A549 (cell line): ENCODE measurements at regions not wholly inside any gene's neighbourhood (a gene's known extent, or its start where the extent isn't known, plus 50 kb on each side); places are given as distances from the start of the nearest gene placed in this dataset.

ENCODE experiments used
- ATAC-seq, 2 experiments: fragments of 200-7000 bp in 1 of 2; fragments of >200 bp in 1 of 2; cut with Nextera tagmentation in 1 of 2; cut with Tn5 transposase in 1 of 2; 3 replicates each; pipeline versions ENCODE4 v1.8.0 to v1.9.1; 2018 to 2020; ENCODE audit warnings: mild to moderate bottlenecking in 1 of 2, moderate library complexity in 1 of 2
- CTCF ChIA-PET: fragments of 300-600 bp; sonication (Branson Sonifier 250); formaldehyde crosslinking; extraction: SDS; loops from one replicate; lab custom pipeline; 2021; ENCODE audit warnings: antibody characterized with exemption, inconsistent platforms; lab: Yijun Ruan, JAX
- POLR2A ChIA-PET: fragments of 350-600 bp; formaldehyde crosslinking; extraction: SDS; loops from one replicate; lab custom pipeline; 2021; ENCODE audit warnings: antibody characterized with exemption, inconsistent platforms; lab: Yijun Ruan, JAX
- DNase-seq, 2 experiments: peaks; one replicate each; pipeline versions ENCODE4 v3.0.0 to v3.0.0-alpha.2; 2011 to 2016; ENCODE audit warnings: low read depth in 1 of 2, low spot score in 1 of 2
- FAIRE-seq: peaks from 2 replicates; lab custom pipeline; 2011; peaks lifted over from hg19 to GRCh38; lab: Jason Lieb, UNC
- H3K27ac ChIP-seq, 2 experiments: fragments of >200 bp; sonication (Bioruptor Twin); formaldehyde crosslinking; 3 replicates each; pipeline ENCODE4 v1.5.1; 2016 to 2017
- H3K4me1 ChIP-seq: fragments of >200 bp; sonication (Bioruptor Twin); formaldehyde crosslinking; 3 replicates; pipeline ENCODE4 v1.6.1; 2016
- H3K4me2 ChIP-seq: fragments of >200 bp; sonication (Bioruptor Twin); formaldehyde crosslinking; 3 replicates; pipeline ENCODE4 v1.6.1; 2016
- H3K4me3 ChIP-seq: fragments of >200 bp; sonication (Bioruptor Twin); formaldehyde crosslinking; 3 replicates; pipeline ENCODE4 v1.5.1; 2016
- H3K9me3 ChIP-seq: fragments of >200 bp; sonication (Bioruptor Twin); formaldehyde crosslinking; 3 replicates; pipeline ENCODE4 v1.6.1; 2016
- ATOH8 ChIP-seq: fragments of 250-450 bp; sonication (Bioruptor Pico); IDR thresholded peaks from 2 replicates; pipeline ENCODE4 v1.5.0; 2020; ENCODE audit warnings: low read depth, mild to moderate bottlenecking, moderate library complexity
- BCL3 ChIP-seq: fragments of >200 bp; sonication (Bioruptor Twin); formaldehyde crosslinking; IDR thresholded peaks from 3 replicates; pipeline ENCODE4 v1.6.1; 2016
- CBX2 ChIP-seq: fragments of 200-600 bp; sonication (generic); IDR thresholded peaks from 2 replicates; pipeline ENCODE4 v1.6.1; 2016; ENCODE audit warnings: low read depth, mild to moderate bottlenecking, borderline replicate concordance
- CHD2 ChIP-seq: fragments of 150-350 bp; IDR thresholded peaks from 2 replicates; pipeline ENCODE4 v1.6.1; 2014; ENCODE audit warnings: low read length; ENCODE audit not compliant: partially characterized antibody
- CHD4 ChIP-seq: fragments of 200-600 bp; sonication (generic); IDR thresholded peaks from 2 replicates; pipeline ENCODE4 v1.6.1; 2016; ENCODE audit warnings: antibody characterized with exemption, mild to moderate bottlenecking, borderline replicate concordance
- EHMT2 ChIP-seq: fragments of 200-600 bp; sonication (generic); IDR thresholded peaks from 2 replicates; pipeline ENCODE4 v1.6.1; 2016; ENCODE audit warnings: antibody characterized with exemption, low read depth, mild to moderate bottlenecking, moderate library complexity
- ELK1 ChIP-seq: fragments of 150-350 bp; IDR thresholded peaks from 2 replicates; pipeline ENCODE4 v1.6.1; 2014; ENCODE audit warnings: low read depth, mild to moderate bottlenecking, low read length
- ESRRA ChIP-seq: fragments of 150-350 bp; IDR thresholded peaks from 2 replicates; pipeline ENCODE4 v1.6.1; 2014; ENCODE audit warnings: mild to moderate bottlenecking, low read length, borderline replicate concordance
- FOSB ChIP-seq: fragments of 250-450 bp; sonication (Bioruptor Pico); IDR thresholded peaks from 2 replicates; pipeline ENCODE4 v1.5.0; 2020; ENCODE audit warnings: mild to moderate bottlenecking, moderate library complexity
- FOSL2 ChIP-seq, 2 experiments: fragments of 450-650 bp in 1 of 2; fragments of >200 bp in 1 of 2; sonication (Bioruptor Twin) in 1 of 2; formaldehyde crosslinking; IDR thresholded peaks; 2 replicates each; pipeline versions ENCODE4 v1.5.0 to v1.6.1; 2016 to 2020; ENCODE audit warnings: mild to moderate bottlenecking in 1 of 2, moderate library complexity in 1 of 2
- GATA3 ChIP-seq: IDR thresholded peaks from 2 replicates; pipeline ENCODE4 v1.6.1; 2012; ENCODE audit warnings: borderline replicate concordance
- HDAC2 ChIP-seq: fragments of 200-600 bp; sonication (generic); IDR thresholded peaks from 2 replicates; pipeline ENCODE4 v1.6.1; 2016
- HES2 ChIP-seq: fragments of >200 bp; sonication (Bioruptor Twin); formaldehyde crosslinking; IDR thresholded peaks from 2 replicates; pipeline ENCODE4 v1.6.1; 2016
- HEYL ChIP-seq: fragments of 250-450 bp; sonication (Bioruptor Pico); IDR thresholded peaks from 2 replicates; pipeline ENCODE4 v1.8.0; 2021; ENCODE audit warnings: mild to moderate bottlenecking, moderate library complexity
- HOXA7 ChIP-seq: fragments of 250-450 bp; sonication (Bioruptor Pico); IDR thresholded peaks from 2 replicates; pipeline ENCODE4 v1.5.0; 2020; ENCODE audit warnings: mild to moderate bottlenecking, moderate library complexity
- HOXB5 ChIP-seq: fragments of 250-450 bp; sonication (Bioruptor Pico); IDR thresholded peaks from 2 replicates; pipeline ENCODE4 v1.5.0; 2020; ENCODE audit warnings: mild to moderate bottlenecking, moderate library complexity
- JUN ChIP-seq, 2 experiments: fragments of >200 bp; sonication (Bioruptor Twin); formaldehyde crosslinking; IDR thresholded peaks; 2 replicates in 1 of 2; 3 replicates in 1 of 2; pipeline ENCODE4 v1.6.1; 2016 to 2017
- KDM5A ChIP-seq: fragments of 200-600 bp; sonication (generic); IDR thresholded peaks from 2 replicates; pipeline ENCODE4 v1.6.1; 2016; ENCODE audit warnings: antibody characterized with exemption, mild to moderate bottlenecking
- MAFK ChIP-seq: fragments of 450-650 bp; IDR thresholded peaks from 2 replicates; pipeline ENCODE4 v1.6.1; 2014; ENCODE audit not compliant: partially characterized antibody
- NR3C1 ChIP-seq: fragments of >200 bp; sonication (Bioruptor Twin); formaldehyde crosslinking; IDR thresholded peaks from 3 replicates; pipeline ENCODE4 v1.6.1; 2017
- PBX3 ChIP-seq: IDR thresholded peaks from 2 replicates; pipeline ENCODE4 v1.6.1; 2012
- RARB ChIP-seq: fragments of 250-450 bp; sonication (Bioruptor Pico); IDR thresholded peaks from 2 replicates; pipeline ENCODE4 v1.8.0; 2021; ENCODE audit warnings: mild to moderate bottlenecking, moderate library complexity
- RCOR1 ChIP-seq: fragments of 150-350 bp; IDR thresholded peaks from 2 replicates; pipeline ENCODE4 v1.6.1; 2014; ENCODE audit warnings: antibody characterized with exemption, low read length, low read depth
- SMC3 ChIP-seq: fragments of >200 bp; sonication (Bioruptor Twin); formaldehyde crosslinking; IDR thresholded peaks from 3 replicates; pipeline ENCODE4 v1.6.1; 2018; ENCODE audit warnings: inconsistent platforms
- SREBF2 ChIP-seq: fragments of 450-650 bp; IDR thresholded peaks from 2 replicates; pipeline ENCODE4 v1.6.1; 2014; ENCODE audit warnings: mild to moderate bottlenecking, moderate library complexity
- USF2 ChIP-seq: fragments of 450-650 bp; IDR thresholded peaks from 2 replicates; pipeline ENCODE4 v1.6.1; 2014; ENCODE audit warnings: antibody characterized with exemption
- ZC3H11A ChIP-seq: fragments of 450-650 bp; IDR thresholded peaks from 2 replicates; pipeline ENCODE4 v1.6.1; 2014; ENCODE audit warnings: antibody characterized with exemption, mild to moderate bottlenecking
- ZSCAN20 ChIP-seq: fragments of 250-450 bp; sonication (Bioruptor Pico); IDR thresholded peaks from 2 replicates; pipeline ENCODE4 v1.8.0; 2022; ENCODE audit warnings: mild to moderate bottlenecking, moderate library complexity
- WGBS: methylation state at CpG from one replicate; pipeline ENCODE4 v1.1.6; 2017; ENCODE audit errors: missing lambda C conversion rate; 5-methylcytosine and 5-hydroxymethylcytosine counted together

GRCh38 chr5:90287036-90287435 is 122.5 kb downstream of the CETN3 start:
- H3K4me2 ChIP-seq = no peak overlapping the region
- H3K4me1 ChIP-seq = no peaks in the 10 kb centered on the region
- TF ChIP-seq HOXB5 (CRISPR knock-in tag) (no peak), FOSB (CRISPR knock-in tag) (no peak), RARB (CRISPR knock-in tag) (no peak), CHD4 (no peak), MAFK (no peak), SREBF2 (no peak), ESRRA (no peak), RCOR1 (no peak), ATOH8 (CRISPR knock-in tag) (no peak), ZC3H11A (no peak), HES2 (no peak), KDM5A (no peak)
- DNase-seq (no peak), ATAC-seq (no peak), FAIRE-seq (no peak)
- no peaks in the 10 kb centered on the region for H3K9me3 ChIP-seq
- 7% methylated on average over 1 of the region's 1 CpG for WGBS
- no peak overlapping the region for H3K27ac ChIP-seq
- ChIA-PET CTCF (interaction anchor here (0.7 to 1.5 kb wide), 2 partner anchors 21 to 35 kb away, joined by 3 to 5 read pairs; no protein-coding TSS in a partner anchor), POLR2A (no interaction called here)
- H3K4me3 ChIP-seq = no peak overlapping the region

- CTCF ChIA-PET = interaction anchor here (1.5 kb wide), 1 partner anchor 20 kb away, joined by 5 read pairs; no protein-coding TSS in a partner anchor
- Histone ChIP-seq H3K27ac (no peak overlapping the region), H3K4me2 (no peak overlapping the region), H3K9me3 (no peaks in the 10 kb centered on the region), H3K4me1 (no peaks in the 10 kb centered on the region), H3K4me3 (no peak overlapping the region)
- ATAC-seq (no peak), FAIRE-seq (no peak), DNase-seq (no peak)
- 0% methylated on average over 1 of the region's 1 CpG for WGBS
- TF ChIP-seq RARB (CRISPR knock-in tag) (no peak), BCL3 (no peak), CBX2 (no peak), HEYL (CRISPR knock-in tag) (no peak), EHMT2 (no peak), NR3C1 (no peak)
- POLR2A ChIA-PET = no interaction called here
Observed at GRCh38 chr5:90285581-90285980, 124.0 kb downstream of the CETN3 start.

- Histone ChIP-seq H3K27ac (no peak overlapping the region), H3K4me3 (no peak overlapping the region), H3K4me2 (no peak overlapping the region), H3K9me3 (no peaks in the 10 kb centered on the region), H3K4me1 (no peaks in the 10 kb centered on the region)
- no peak for ATAC-seq
- ChIA-PET POLR2A (no interaction called here), CTCF (no interaction called here)
- TF ChIP-seq HDAC2 (no peak), ZSCAN20 (CRISPR knock-in tag) (no peak), GATA3 (no peak), FOSB (CRISPR knock-in tag) (no peak), MAFK (no peak)
- no peak for DNase-seq
- no peak for FAIRE-seq
- WGBS = 45% methylated on average over 1 of the region's 1 CpG
Observed at GRCh38 chr5:90284375-90284774, 125.2 kb downstream of the CETN3 start.

GRCh38 chr5:90279091-90279490 is 130.5 kb downstream of the CETN3 start:
- WGBS = 20% methylated on average over 3 of the region's 3 CpGs
- Histone ChIP-seq H3K4me1 (no peaks in the 10 kb centered on the region), H3K27ac (no peak overlapping the region), H3K4me3 (no peak overlapping the region), H3K4me2 (no peak overlapping the region), H3K9me3 (no peaks in the 10 kb centered on the region)
- no peak for FAIRE-seq
- DNase-seq = no peak
- POLR2A ChIA-PET = no interaction called here
- CTCF ChIA-PET = no interaction called here
- ATAC-seq = no peak
- TF ChIP-seq MAFK (no peak), FOSB (CRISPR knock-in tag) (no peak), HOXA7 (no peak), EHMT2 (no peak), PBX3 (no peak), CHD2 (no peak), ZSCAN20 (CRISPR knock-in tag) (no peak), SREBF2 (no peak), USF2 (no peak), ELK1 (no peak), FOSL2 (IDR thresholded peaks at IDR 0.05) (no peak), FOSL2 (CRISPR knock-in tag; IDR thresholded peaks at IDR 0.05) (no peak), JUN (IDR thresholded peaks at IDR 0.05) (no peak), HEYL (CRISPR knock-in tag) (no peak), SMC3 (no peak)
